Stimulated activated naive B cell treated with anti-CD40 and anti-IgM and Interleukin-4, amounts not matched to agents 10 μg/mL and 1 μg/mL and 100 μg/mL, for 72 hours (primary cell): ENCODE measurements at regions not wholly inside any gene's neighbourhood (a gene's known extent, or its start where the extent isn't known, plus 50 kb on each side); places are given as distances from the start of the nearest gene placed in this dataset.
"Not testable (repeated sequence)": the region's sequence is repeated elsewhere in the genome, so short reads cannot be mapped to it uniquely, and the experiment has no call there.

Experiments
- ATAC-seq, 2 donors: fragments of 150-1000 bp; cut with Tn5 transposase; replicated peaks; 2 replicates each; pipeline ENCODE4 v1.10.0; 2021; ENCODE audit warnings: moderate library complexity in 1 of 2
- DNase-seq: peaks from one replicate; pipeline ENCODE4 v3.0.0; 2021
- H3K27ac Mint-ChIP-seq: one replicate; pipeline ENCODE4 v1.8.0; 2022; ENCODE audit warnings: mild to moderate bottlenecking, mixed read lengths
- H3K27me3 Mint-ChIP-seq, 2 donors: one replicate each; pipeline ENCODE4 v1.8.0; 2022; ENCODE audit warnings: mixed read lengths in 2 of 2
- H3K36me3 Mint-ChIP-seq, 2 donors: one replicate each; pipeline ENCODE4 v1.8.0; 2022; ENCODE audit warnings: mixed read lengths in 2 of 2, mild to moderate bottlenecking in 1 of 2
- H3K4me1 Mint-ChIP-seq, 2 donors: one replicate each; pipeline ENCODE4 v1.8.0; 2022; ENCODE audit warnings: mixed read lengths in 2 of 2, mild to moderate bottlenecking in 1 of 2
- H3K4me3 Mint-ChIP-seq, 2 donors: one replicate each; pipeline ENCODE4 v1.8.0; 2022; ENCODE audit warnings: mild to moderate bottlenecking in 2 of 2, mixed read lengths in 2 of 2, moderate library complexity in 1 of 2
- H3K9me3 Mint-ChIP-seq, 2 donors: one replicate each; pipeline ENCODE4 v1.8.0; 2022; ENCODE audit warnings: mixed read lengths in 2 of 2, mild to moderate bottlenecking in 1 of 2

GRCh38 chr10:2611603-2612002, 455.7 kb upstream of the PFKP start:
- Mint-ChIP-seq H3K27me3 (peaks cover 4 to 8% of the 10 kb centered on the region in 2 donors), H3K4me1 (no peaks in the 10 kb centered on the region), H3K36me3 (no peaks in the 10 kb centered on the region), H3K27ac (no peak overlapping the region), H3K4me3 (no peak overlapping the region), H3K9me3 (peaks cover 0 to 4% of the 10 kb centered on the region in 2 donors)
- ATAC-seq (no peak), DNase-seq (no peak)

GRCh38 chr10:2610946-2611345, 456.4 kb upstream of the PFKP start:
- H3K36me3 Mint-ChIP-seq: no peaks in the 10 kb centered on the region
- H3K4me1 Mint-ChIP-seq: no peaks in the 10 kb centered on the region
- no peak overlapping the region for H3K27ac Mint-ChIP-seq
- peaks cover 0 to 4% of the 10 kb centered on the region in 2 donors for H3K9me3 Mint-ChIP-seq
- no peak overlapping the region for H3K4me3 Mint-ChIP-seq
- ATAC-seq (no peak), DNase-seq (no peak)
- H3K27me3 Mint-ChIP-seq: peaks cover 4 to 8% of the 10 kb centered on the region in 2 donors

- Mint-ChIP-seq H3K9me3 (no peaks in the 10 kb centered on the region), H3K4me3 (no peak overlapping the region), H3K27ac (no peak overlapping the region), H3K4me1 (no peaks in the 10 kb centered on the region), H3K27me3 (peaks cover 0 to 2% of the 10 kb centered on the region in 2 donors), H3K36me3 (no peaks in the 10 kb centered on the region)
- DNase-seq: no peak
- no peak for ATAC-seq
Observed at GRCh38 chr10:2604891-2605290, 462.5 kb upstream of the PFKP start.

- H3K27ac Mint-ChIP-seq: no peak overlapping the region
- DNase-seq (no peak), ATAC-seq (no peak)
- no peaks in the 10 kb centered on the region for H3K27me3 Mint-ChIP-seq
- H3K4me3 Mint-ChIP-seq: no peak overlapping the region
- H3K9me3 Mint-ChIP-seq: no peaks in the 10 kb centered on the region
- no peaks in the 10 kb centered on the region for H3K36me3 Mint-ChIP-seq
- H3K4me1 Mint-ChIP-seq: no peaks in the 10 kb centered on the region
Observed at GRCh38 chr10:2599571-2599970, 467.8 kb upstream of the PFKP start.

- Mint-ChIP-seq H3K27me3 (peaks cover 6 to 10% of the 10 kb centered on the region in 2 donors), H3K9me3 (peaks cover 0 to 4% of the 10 kb centered on the region in 2 donors), H3K36me3 (no peaks in the 10 kb centered on the region), H3K27ac (no peak overlapping the region), H3K4me1 (no peaks in the 10 kb centered on the region), H3K4me3 (no peak overlapping the region)
- ATAC-seq (no peak), DNase-seq (no peak)
Observed at GRCh38 chr10:2592360-2593160, 474.8 kb upstream of the PFKP start.

DNA sequence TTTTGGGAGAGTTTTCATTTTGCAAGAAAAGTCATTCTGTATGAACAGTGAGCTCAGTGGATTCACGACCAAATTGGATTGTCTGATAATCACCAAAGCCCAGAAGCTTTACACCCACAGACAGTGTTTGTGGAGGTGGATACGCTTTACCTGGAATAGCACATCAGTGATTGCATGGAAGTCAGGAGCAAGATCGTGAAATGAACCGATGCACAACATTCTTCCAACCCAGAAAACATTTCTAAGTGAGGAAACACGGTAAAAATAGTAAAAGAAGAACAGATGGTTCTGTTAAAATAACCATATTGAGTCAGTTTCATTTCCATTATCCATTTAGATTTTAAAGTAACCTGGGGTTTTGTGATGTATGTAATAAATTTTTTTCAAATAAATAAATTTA, 478.2 kb upstream of the PFKP start:
- H3K27me3 Mint-ChIP-seq: peaks cover 6 to 10% of the 10 kb centered on the region in 2 donors
- DNase-seq (no peak), ATAC-seq (no peak)
- no peaks in the 10 kb centered on the region for H3K4me1 Mint-ChIP-seq
- H3K36me3 Mint-ChIP-seq: no peaks in the 10 kb centered on the region
- no peak overlapping the region for H3K4me3 Mint-ChIP-seq
- H3K9me3 Mint-ChIP-seq: peaks cover 0 to 4% of the 10 kb centered on the region in 2 donors
- H3K27ac Mint-ChIP-seq: no peak overlapping the region

DNA sequence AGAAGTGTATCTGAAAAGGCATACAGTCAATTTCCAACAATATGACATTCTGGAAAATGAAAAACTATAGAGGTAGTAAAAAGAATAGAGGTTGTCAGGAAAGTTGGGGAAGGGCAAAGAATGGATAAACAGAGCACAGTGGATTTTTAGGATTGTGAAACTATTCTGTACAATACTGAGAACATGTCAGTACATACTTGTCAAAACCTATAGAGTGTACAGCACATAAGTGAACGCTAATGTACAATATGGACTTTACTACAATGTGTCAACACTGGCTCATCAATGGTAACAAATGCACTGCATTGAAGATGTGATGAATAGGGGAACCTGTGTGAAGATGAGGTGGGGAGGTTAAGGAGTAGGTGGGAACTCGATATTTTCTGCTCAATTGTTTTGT, 483.0 kb upstream of the PFKP start:
- no peaks in the 10 kb centered on the region for H3K36me3 Mint-ChIP-seq
- H3K4me1 Mint-ChIP-seq: no peaks in the 10 kb centered on the region
- no peak overlapping the region for H3K27ac Mint-ChIP-seq
- H3K4me3 Mint-ChIP-seq: no peak overlapping the region
- no peaks in the 10 kb centered on the region for H3K27me3 Mint-ChIP-seq
- no peak for DNase-seq
- no peak for ATAC-seq
- no peaks in the 10 kb centered on the region for H3K9me3 Mint-ChIP-seq

DNA sequence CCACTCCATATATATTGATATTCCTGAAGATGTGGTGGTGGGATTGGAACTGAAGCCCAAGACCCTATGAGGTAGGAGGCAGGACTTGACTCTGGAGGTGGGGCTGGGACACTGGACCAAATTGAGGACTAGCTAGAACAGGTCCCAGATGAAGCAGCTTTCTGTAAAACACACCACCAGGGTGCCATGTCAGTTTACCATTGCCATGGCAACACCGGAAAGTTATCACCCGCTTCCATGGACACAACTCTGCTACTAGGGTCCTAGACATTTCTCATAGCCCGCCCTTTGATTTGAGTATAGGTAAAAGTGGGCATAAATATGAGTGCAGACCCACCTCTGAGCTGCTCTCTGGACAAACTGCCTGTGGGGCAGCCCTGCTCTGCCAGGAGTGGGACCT, 490.5 kb upstream of the PFKP start:
- DNase-seq (no peak), ATAC-seq (no peak)
- H3K36me3 Mint-ChIP-seq: no peaks in the 10 kb centered on the region
- peaks cover 4 to 5% of the 10 kb centered on the region in 2 donors for H3K9me3 Mint-ChIP-seq
- H3K4me1 Mint-ChIP-seq: no peaks in the 10 kb centered on the region
- no peak overlapping the region for H3K27ac Mint-ChIP-seq
- H3K27me3 Mint-ChIP-seq: peaks cover 6 to 14% of the 10 kb centered on the region in 2 donors
- no peak overlapping the region for H3K4me3 Mint-ChIP-seq

DNA sequence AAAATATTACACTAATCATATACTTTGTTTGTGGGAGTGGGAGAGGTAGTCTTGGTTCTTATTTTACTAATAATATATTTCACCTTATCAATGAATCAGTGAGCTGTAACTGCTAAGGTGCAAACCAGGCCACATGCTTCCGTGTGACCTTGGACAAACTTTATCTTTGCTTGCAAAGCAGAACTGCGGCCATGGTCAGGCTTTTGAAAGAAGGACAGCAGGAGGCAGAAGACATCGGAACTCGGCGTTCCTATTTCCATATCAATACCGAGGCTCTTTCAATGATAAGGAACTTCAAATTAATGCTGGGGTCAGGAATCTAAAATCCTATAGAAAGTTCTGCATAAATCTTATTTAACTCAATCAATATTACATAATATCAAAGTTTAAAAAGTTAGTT, 491.9 kb upstream of the PFKP start:
- Mint-ChIP-seq H3K4me1 (no peaks in the 10 kb centered on the region), H3K27me3 (peaks cover 6 to 14% of the 10 kb centered on the region in 2 donors), H3K36me3 (no peaks in the 10 kb centered on the region), H3K27ac (no peak overlapping the region), H3K4me3 (no peak overlapping the region), H3K9me3 (peaks cover 4 to 5% of the 10 kb centered on the region in 2 donors)
- no peak for DNase-seq
- no peak for ATAC-seq

DNA sequence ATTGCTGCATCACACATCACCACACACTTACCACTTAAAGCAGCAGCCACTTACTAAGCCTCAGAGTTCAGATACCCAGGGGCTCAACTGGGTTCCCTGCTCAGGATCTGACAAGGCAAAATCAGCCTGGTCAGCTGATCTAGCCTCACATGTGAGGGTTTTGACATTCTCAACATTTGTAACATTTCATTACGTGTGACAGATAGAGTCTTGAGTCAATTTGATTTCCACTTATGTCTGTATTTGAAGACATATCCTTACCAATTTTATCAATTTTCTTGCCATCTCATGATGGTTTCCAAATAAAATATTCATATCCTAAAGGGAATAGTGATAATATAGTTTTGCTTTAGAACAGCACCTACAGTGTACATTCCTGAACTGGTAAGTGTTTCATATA, 494.7 kb upstream of the PFKP start:
- H3K36me3 Mint-ChIP-seq: no peaks in the 10 kb centered on the region
- H3K4me1 Mint-ChIP-seq: no peaks in the 10 kb centered on the region
- peaks cover 0 to 6% of the 10 kb centered on the region in 2 donors for H3K27me3 Mint-ChIP-seq
- no peak overlapping the region for H3K27ac Mint-ChIP-seq
- no peak overlapping the region for H3K4me3 Mint-ChIP-seq
- H3K9me3 Mint-ChIP-seq: no peaks in the 10 kb centered on the region
- DNase-seq (no peak), ATAC-seq (no peak)

- Mint-ChIP-seq H3K36me3 (no peaks in the 10 kb centered on the region), H3K9me3 (peaks cover 0 to 1% of the 10 kb centered on the region in 2 donors), H3K27ac (no peak overlapping the region), H3K4me1 (no peaks in the 10 kb centered on the region), H3K4me3 (no peak overlapping the region), H3K27me3 (peaks cover 0 to 10% of the 10 kb centered on the region in 2 donors)
- DNase-seq (no peak), ATAC-seq (no peak)
Observed at GRCh38 chr10:2556883-2557282, 510.5 kb upstream of the PFKP start.

DNA sequence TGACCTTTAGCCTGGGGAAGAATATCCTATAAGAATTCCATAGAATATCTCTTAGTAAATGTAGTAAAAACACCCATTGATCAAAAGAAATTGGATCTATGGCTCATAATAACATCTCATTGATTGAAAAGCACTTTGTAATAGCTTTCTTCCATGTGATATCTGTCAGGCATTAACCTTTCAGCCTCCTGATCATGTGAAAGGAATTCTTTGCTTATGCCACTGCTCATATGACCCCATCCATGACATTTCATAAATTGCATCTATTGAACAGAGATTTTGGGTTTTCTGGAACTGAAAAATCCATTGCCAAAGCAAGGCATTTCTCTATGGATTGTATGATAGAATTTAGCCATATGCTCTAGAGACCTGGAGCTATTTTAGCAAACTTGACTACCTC, 519.3 kb upstream of the PFKP start:
- DNase-seq (no peak), ATAC-seq (no peak)
- H3K27ac Mint-ChIP-seq: no peak overlapping the region
- H3K36me3 Mint-ChIP-seq: no peaks in the 10 kb centered on the region
- no peak overlapping the region for H3K4me3 Mint-ChIP-seq
- H3K4me1 Mint-ChIP-seq: no peaks in the 10 kb centered on the region
- peaks cover 10 to 11% of the 10 kb centered on the region in 2 donors for H3K27me3 Mint-ChIP-seq
- H3K9me3 Mint-ChIP-seq: peaks cover 4% of the 10 kb centered on the region in 2 donors

GRCh38 chr10:2547606-2548005, 519.7 kb upstream of the PFKP start:
- Mint-ChIP-seq H3K27me3 (peaks cover 10 to 11% of the 10 kb centered on the region in 2 donors), H3K27ac (no peak overlapping the region), H3K4me1 (no peaks in the 10 kb centered on the region), H3K36me3 (no peaks in the 10 kb centered on the region), H3K4me3 (no peak overlapping the region), H3K9me3 (peaks cover 4% of the 10 kb centered on the region in 2 donors)
- DNase-seq (no peak), ATAC-seq (no peak)

DNA sequence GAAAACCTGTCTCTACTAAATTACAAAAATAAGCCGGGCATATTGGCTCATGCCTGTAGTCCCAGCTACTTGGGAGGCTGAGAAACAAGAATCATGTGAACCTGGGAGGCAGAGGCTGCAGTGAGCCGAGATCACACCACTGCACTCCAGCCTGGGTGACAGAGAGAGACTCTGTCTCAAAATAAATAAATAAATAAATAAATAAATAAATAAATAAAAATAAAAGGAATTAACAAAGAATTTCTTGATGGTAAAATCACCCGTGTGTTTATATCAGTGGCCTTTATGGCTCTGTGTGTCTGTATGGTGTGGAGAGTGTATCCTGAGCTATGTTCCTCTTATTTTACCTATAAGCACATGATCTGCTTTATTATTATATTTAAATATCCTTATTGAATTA, 520.5 kb upstream of the PFKP start:
- DNase-seq, H3K4me1 Mint-ChIP-seq, H3K36me3 Mint-ChIP-seq, H3K9me3 Mint-ChIP-seq, H3K4me3 Mint-ChIP-seq, H3K27ac Mint-ChIP-seq, ATAC-seq: not testable (repeated sequence)
- H3K27me3 Mint-ChIP-seq: peaks cover 10 to 11% of the 10 kb centered on the region in 2 donors

- Mint-ChIP-seq H3K4me1 (no peaks in the 10 kb centered on the region), H3K9me3 (peaks cover 2 to 4% of the 10 kb centered on the region in 2 donors), H3K36me3 (no peaks in the 10 kb centered on the region), H3K4me3 (no peak overlapping the region), H3K27ac (no peak overlapping the region), H3K27me3 (peaks cover 10 to 11% of the 10 kb centered on the region in 2 donors)
- no peak for ATAC-seq
- DNase-seq: no peak
Observed at GRCh38 chr10:2543974-2544373, 523.4 kb upstream of the PFKP start.
